ENCODE measurements at regions not wholly inside any gene's neighbourhood (a gene's known extent, or its start where the extent isn't known, plus 50 kb on each side); places are given as distances from the start of the nearest gene placed in this dataset.
"Not testable (repeated sequence)": the region's sequence is repeated elsewhere in the genome, so short reads cannot be mapped to it uniquely, and the experiment has no call there.

- Histone ChIP-seq H3K36me3 (ENCODE audit: insufficient read depth, low read length) (no peaks in the 10 kb centered on the region), H3K27ac (ENCODE audit: low read depth, low read length) (no peak overlapping the region), H3K27me3 (ENCODE audit: insufficient read depth, low read length) (no peaks in the 10 kb centered on the region), H3K4me1 (ENCODE audit: insufficient read depth, low read length) (no peaks in the 10 kb centered on the region), H3K9ac (ENCODE audit: low read depth, low read length) (no peak overlapping the region), H3K4me3 (ENCODE audit: low read length) (no peak overlapping the region), H3K9me3 (ENCODE audit: insufficient read depth, low read depth, low read length) (no peaks in the 10 kb centered on the region)
- 74% methylated on average over 5 of the region's 5 CpGs for WGBS
Measured at GRCh38 chr12:5280086-5280485, 151.8 kb upstream of the NTF3 start.

GRCh38 chr12:5290368-5290767 lies 141.5 kb upstream of the NTF3 start:
- not testable (repeated sequence) for H3K4me3 ChIP-seq (ENCODE audit: low read length); H3K9me3 ChIP-seq (ENCODE audit: insufficient read depth, low read depth, low read length); H3K9ac ChIP-seq (ENCODE audit: low read depth, low read length); H3K36me3 ChIP-seq (ENCODE audit: insufficient read depth, low read length); H3K27ac ChIP-seq (ENCODE audit: low read depth, low read length); H3K4me1 ChIP-seq (ENCODE audit: insufficient read depth, low read length); H3K27me3 ChIP-seq (ENCODE audit: insufficient read depth, low read length)
- WGBS: 23% methylated on average over 20 of the region's 21 CpGs

- Histone ChIP-seq H3K4me3 (ENCODE audit: low read length) (no peak overlapping the region), H3K9me3 (ENCODE audit: insufficient read depth, low read depth, low read length) (no peaks in the 10 kb centered on the region), H3K9ac (ENCODE audit: low read depth, low read length) (no peak overlapping the region), H3K27ac (ENCODE audit: low read depth, low read length) (no peak overlapping the region), H3K36me3 (ENCODE audit: insufficient read depth, low read length) (no peaks in the 10 kb centered on the region), H3K4me1 (ENCODE audit: insufficient read depth, low read length) (peaks cover 21% of the 10 kb centered on the region), H3K27me3 (ENCODE audit: insufficient read depth, low read length) (no peaks in the 10 kb centered on the region)
- WGBS: 95% methylated on average over 5 of the region's 5 CpGs
Measured at GRCh38 chr12:5292651-5293050, 139.3 kb upstream of the NTF3 start.

GRCh38 chr12:5293773-5294172 lies 138.1 kb upstream of the NTF3 start:
- 88% methylated on average over 2 of the region's 2 CpGs for WGBS
- no peak overlapping the region for H3K4me3 ChIP-seq (ENCODE audit: low read length)
- no peaks in the 10 kb centered on the region for H3K9me3 ChIP-seq (ENCODE audit: insufficient read depth, low read depth, low read length)
- no peaks in the 10 kb centered on the region for H3K27me3 ChIP-seq (ENCODE audit: insufficient read depth, low read length)
- no peaks in the 10 kb centered on the region for H3K36me3 ChIP-seq (ENCODE audit: insufficient read depth, low read length)
- H3K27ac ChIP-seq (ENCODE audit: low read depth, low read length): no peak overlapping the region
- H3K9ac ChIP-seq (ENCODE audit: low read depth, low read length): no peak overlapping the region
- peaks cover 21% of the 10 kb centered on the region for H3K4me1 ChIP-seq (ENCODE audit: insufficient read depth, low read length)

- Histone ChIP-seq H3K9ac (ENCODE audit: low read depth, low read length) (no peak overlapping the region), H3K9me3 (ENCODE audit: insufficient read depth, low read depth, low read length) (no peaks in the 10 kb centered on the region), H3K4me1 (ENCODE audit: insufficient read depth, low read length) (peaks cover 21% of the 10 kb centered on the region), H3K36me3 (ENCODE audit: insufficient read depth, low read length) (no peaks in the 10 kb centered on the region), H3K4me3 (ENCODE audit: low read length) (no peak overlapping the region), H3K27me3 (ENCODE audit: insufficient read depth, low read length) (no peaks in the 10 kb centered on the region), H3K27ac (ENCODE audit: low read depth, low read length) (no peak overlapping the region)
- 95% methylated on average over 11 of the region's 11 CpGs for WGBS
Measured at GRCh38 chr12:5294274-5295070, 137.4 kb upstream of the NTF3 start.

GRCh38 chr12:5295151-5295550 lies 136.8 kb upstream of the NTF3 start:
- no peak overlapping the region for H3K4me3 ChIP-seq (ENCODE audit: low read length)
- no peak overlapping the region for H3K27ac ChIP-seq (ENCODE audit: low read depth, low read length)
- WGBS: 100% methylated on average over 1 of the region's 3 CpGs
- H3K9ac ChIP-seq (ENCODE audit: low read depth, low read length): no peak overlapping the region
- H3K4me1 ChIP-seq (ENCODE audit: insufficient read depth, low read length): peaks cover 21% of the 10 kb centered on the region
- H3K9me3 ChIP-seq (ENCODE audit: insufficient read depth, low read depth, low read length): no peaks in the 10 kb centered on the region
- H3K27me3 ChIP-seq (ENCODE audit: insufficient read depth, low read length): no peaks in the 10 kb centered on the region
- H3K36me3 ChIP-seq (ENCODE audit: insufficient read depth, low read length): no peaks in the 10 kb centered on the region

- WGBS: 98% methylated on average over 2 of the region's 2 CpGs
- H3K4me3 ChIP-seq (ENCODE audit: low read length): no peak overlapping the region
- no peak overlapping the region for H3K27ac ChIP-seq (ENCODE audit: low read depth, low read length)
- no peaks in the 10 kb centered on the region for H3K9me3 ChIP-seq (ENCODE audit: insufficient read depth, low read depth, low read length)
- H3K27me3 ChIP-seq (ENCODE audit: insufficient read depth, low read length): no peaks in the 10 kb centered on the region
- no peak overlapping the region for H3K9ac ChIP-seq (ENCODE audit: low read depth, low read length)
- peaks cover 19% of the 10 kb centered on the region for H3K4me1 ChIP-seq (ENCODE audit: insufficient read depth, low read length)
- no peaks in the 10 kb centered on the region for H3K36me3 ChIP-seq (ENCODE audit: insufficient read depth, low read length)
Measured at GRCh38 chr12:5295996-5296395, 135.9 kb upstream of the NTF3 start.

- Histone ChIP-seq H3K27ac (ENCODE audit: low read depth, low read length) (no peak overlapping the region), H3K4me1 (ENCODE audit: insufficient read depth, low read length) (peaks cover 8% of the 10 kb centered on the region), H3K9me3 (ENCODE audit: insufficient read depth, low read depth, low read length) (no peaks in the 10 kb centered on the region), H3K9ac (ENCODE audit: low read depth, low read length) (no peak overlapping the region), H3K36me3 (ENCODE audit: insufficient read depth, low read length) (no peaks in the 10 kb centered on the region), H3K27me3 (ENCODE audit: insufficient read depth, low read length) (no peaks in the 10 kb centered on the region), H3K4me3 (ENCODE audit: low read length) (no peak overlapping the region)
Measured at GRCh38 chr12:5301539-5301938, 130.4 kb upstream of the NTF3 start.

- Histone ChIP-seq H3K36me3 (ENCODE audit: insufficient read depth, low read length) (no peaks in the 10 kb centered on the region), H3K4me1 (ENCODE audit: insufficient read depth, low read length) (no peaks in the 10 kb centered on the region), H3K27me3 (ENCODE audit: insufficient read depth, low read length) (no peaks in the 10 kb centered on the region), H3K9ac (ENCODE audit: low read depth, low read length) (no peak overlapping the region), H3K4me3 (ENCODE audit: low read length) (no peak overlapping the region), H3K27ac (ENCODE audit: low read depth, low read length) (no peak overlapping the region), H3K9me3 (ENCODE audit: insufficient read depth, low read depth, low read length) (no peaks in the 10 kb centered on the region)
- 95% methylated on average over 7 of the region's 7 CpGs for WGBS
Measured at GRCh38 chr12:5305425-5305824, 126.5 kb upstream of the NTF3 start.

GRCh38 chr12:5305886-5306545 lies 125.9 kb upstream of the NTF3 start:
- Histone ChIP-seq H3K27ac (ENCODE audit: low read depth, low read length) (no peak overlapping the region), H3K36me3 (ENCODE audit: insufficient read depth, low read length) (no peaks in the 10 kb centered on the region), H3K9ac (ENCODE audit: low read depth, low read length) (no peak overlapping the region), H3K9me3 (ENCODE audit: insufficient read depth, low read depth, low read length) (no peaks in the 10 kb centered on the region), H3K4me3 (ENCODE audit: low read length) (no peak overlapping the region), H3K27me3 (ENCODE audit: insufficient read depth, low read length) (no peaks in the 10 kb centered on the region), H3K4me1 (ENCODE audit: insufficient read depth, low read length) (no peaks in the 10 kb centered on the region)
- 92% methylated on average over 3 of the region's 4 CpGs for WGBS

GRCh38 chr12:5307065-5307464 lies 124.8 kb upstream of the NTF3 start:
- Histone ChIP-seq H3K9me3 (ENCODE audit: insufficient read depth, low read depth, low read length) (no peaks in the 10 kb centered on the region), H3K4me3 (ENCODE audit: low read length) (no peak overlapping the region), H3K27me3 (ENCODE audit: insufficient read depth, low read length) (no peaks in the 10 kb centered on the region), H3K4me1 (ENCODE audit: insufficient read depth, low read length) (no peaks in the 10 kb centered on the region), H3K36me3 (ENCODE audit: insufficient read depth, low read length) (no peaks in the 10 kb centered on the region), H3K9ac (ENCODE audit: low read depth, low read length) (no peak overlapping the region), H3K27ac (ENCODE audit: low read depth, low read length) (no peak overlapping the region)
- 75% methylated on average over 3 of the region's 3 CpGs for WGBS
